Activated CD8-positive, alpha-beta T cell treated with anti-CD3 and anti-CD28 coated beads, Interleukin-2, amount 10 ng/mL, durations not matched to agents 7 days and 5 days (primary cell): ENCODE measurements at regions not wholly inside any gene's neighbourhood (a gene's known extent, or its start where the extent isn't known, plus 50 kb on each side); places are given as distances from the start of the nearest gene placed in this dataset.

Experiments used
- ATAC-seq: fragments of 150-1000 bp; cut with Tn5 transposase; one replicate; pipeline ENCODE4 v1.10.0; 2021; ENCODE audit warnings: moderate library complexity
- CTCF ChIA-PET: fragments of 350-600 bp; sonication (Branson Sonifier 250); formaldehyde crosslinking; loops from one replicate; lab custom pipeline; 2021; ENCODE audit warnings: antibody characterized with exemption; lab: Charles Lee
- POLR2A ChIA-PET: fragments of 350-600 bp; sonication (Branson Sonifier 250); formaldehyde crosslinking; loops from one replicate; lab custom pipeline; 2021; ENCODE audit warnings: antibody characterized with exemption; lab: Charles Lee
- DNase-seq: peaks from one replicate; pipeline ENCODE4 v3.0.0-alpha.2; 2020
- H3K27ac Mint-ChIP-seq: one replicate; pipeline ENCODE4 v1.8.0; 2021; ENCODE audit warnings: mild to moderate bottlenecking, mixed read lengths
- H3K27me3 Mint-ChIP-seq: one replicate; pipeline ENCODE4 v1.8.0; 2021; ENCODE audit warnings: low read depth, mixed read lengths
- H3K36me3 Mint-ChIP-seq: one replicate; pipeline ENCODE4 v1.8.0; 2021; ENCODE audit warnings: low read depth, mixed read lengths
- H3K4me1 Mint-ChIP-seq: one replicate; pipeline ENCODE4 v1.8.0; 2021; ENCODE audit warnings: low read depth, mixed read lengths
- H3K4me3 Mint-ChIP-seq: one replicate; pipeline ENCODE4 v1.8.0; 2021; ENCODE audit warnings: mild to moderate bottlenecking, mixed read lengths
- H3K9me3 Mint-ChIP-seq: one replicate; pipeline ENCODE4 v1.8.0; 2022; ENCODE audit warnings: mixed read lengths; ENCODE audit not compliant: insufficient read depth

DNA sequence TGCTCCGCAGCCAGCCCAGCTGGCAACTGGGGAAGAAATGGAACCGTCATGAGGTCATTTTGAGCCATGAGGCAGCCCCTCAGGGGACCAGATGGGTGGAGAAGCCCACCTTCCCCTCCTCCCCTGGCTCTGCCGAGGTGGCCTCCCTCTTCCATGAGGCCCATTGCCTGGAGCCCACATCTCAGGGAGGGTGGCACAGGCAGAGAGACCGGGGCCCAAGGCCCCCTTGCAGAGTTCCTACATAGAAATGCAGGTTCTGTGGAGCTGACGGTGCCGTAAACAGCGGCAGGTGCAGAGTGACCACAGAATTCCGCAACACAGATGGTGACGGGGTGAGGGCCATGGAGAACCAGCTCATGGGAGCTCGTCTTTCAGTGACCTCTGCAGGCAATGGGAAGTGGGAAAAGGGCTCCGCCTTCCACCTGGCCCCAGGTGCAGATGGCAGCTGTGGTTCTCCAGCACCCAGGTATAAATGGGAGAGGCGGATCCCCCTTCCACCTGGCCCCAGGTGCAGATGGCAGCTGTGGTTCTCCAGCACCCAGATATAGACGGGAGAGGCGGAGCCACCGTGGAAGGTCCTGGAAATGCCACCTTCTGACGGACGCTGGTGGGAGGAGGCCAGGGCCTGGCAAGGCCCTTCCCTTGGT is 765.4 kb downstream of the BRD1 start:
- CTCF ChIA-PET = no interaction called here
- Mint-ChIP-seq H3K27ac (no peak overlapping the region), H3K27me3 (no peaks in the 10 kb centered on the region)

DNA sequence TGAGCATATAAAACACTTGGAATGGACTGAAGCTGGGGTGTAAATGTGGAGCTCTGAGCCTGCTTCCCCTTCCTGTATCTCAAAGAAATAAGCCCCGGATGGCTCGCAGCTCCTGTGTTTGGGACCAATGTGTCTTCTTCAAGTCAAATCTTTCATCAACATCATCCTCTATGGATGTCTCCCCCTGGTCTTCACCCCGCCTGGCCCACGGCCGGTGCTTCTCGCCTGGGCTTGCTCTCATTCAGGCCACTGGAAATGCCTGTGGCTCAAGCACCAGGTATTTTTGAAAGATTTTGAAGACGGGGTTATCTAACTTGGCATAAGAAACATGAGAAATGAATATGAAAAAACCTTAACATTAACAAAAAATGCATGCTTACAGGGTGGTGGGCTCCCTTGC is 769.8 kb downstream of the BRD1 start:
- no peaks in the 10 kb centered on the region for H3K36me3 Mint-ChIP-seq
- POLR2A ChIA-PET = no interaction called here
- no peak overlapping the region for H3K27ac Mint-ChIP-seq
- CTCF ChIA-PET = no interaction called here
- no peaks in the 10 kb centered on the region for H3K27me3 Mint-ChIP-seq
- no peaks in the 10 kb centered on the region for H3K4me1 Mint-ChIP-seq
- no peak for ATAC-seq
- H3K9me3 Mint-ChIP-seq = no peaks in the 10 kb centered on the region
- no peak for DNase-seq
- H3K4me3 Mint-ChIP-seq = no peak overlapping the region

More for the DNA sequence above, 765.4 kb downstream of the BRD1 start:
- Mint-ChIP-seq H3K4me3 (no peak overlapping the region), H3K4me1 (no peaks in the 10 kb centered on the region), H3K36me3 (no peaks in the 10 kb centered on the region), H3K9me3 (no peaks in the 10 kb centered on the region)
- ATAC-seq (no peak), DNase-seq (no peak)
- POLR2A ChIA-PET = no interaction called here

DNA sequence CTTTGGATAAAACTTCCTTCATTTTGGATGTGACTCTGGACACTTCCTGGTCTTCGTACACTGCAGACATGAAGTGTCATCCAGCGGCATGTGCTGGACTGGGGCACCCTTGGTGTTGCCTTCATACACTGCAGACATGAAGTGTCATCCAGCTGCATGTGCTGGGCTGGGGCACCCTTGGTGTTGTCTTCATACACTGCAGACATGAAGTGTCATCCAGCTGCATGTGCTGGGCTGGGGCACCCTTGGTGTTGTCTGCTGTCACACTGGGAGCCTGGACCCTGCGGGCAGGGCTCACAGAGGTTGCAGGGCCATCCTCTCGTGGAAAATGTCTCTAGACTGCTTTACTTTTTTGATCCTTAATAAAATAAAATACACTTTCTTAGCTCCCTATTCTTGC is 771.4 kb downstream of the BRD1 start:
- ChIA-PET CTCF (no interaction called here), POLR2A (no interaction called here)
- H3K4me3 Mint-ChIP-seq = no peak overlapping the region
- H3K9me3 Mint-ChIP-seq = no peaks in the 10 kb centered on the region
- no peaks in the 10 kb centered on the region for H3K27me3 Mint-ChIP-seq
- H3K36me3 Mint-ChIP-seq = no peaks in the 10 kb centered on the region
- ATAC-seq = no peak
- no peaks in the 10 kb centered on the region for H3K4me1 Mint-ChIP-seq
- DNase-seq = no peak
- no peak overlapping the region for H3K27ac Mint-ChIP-seq

DNA sequence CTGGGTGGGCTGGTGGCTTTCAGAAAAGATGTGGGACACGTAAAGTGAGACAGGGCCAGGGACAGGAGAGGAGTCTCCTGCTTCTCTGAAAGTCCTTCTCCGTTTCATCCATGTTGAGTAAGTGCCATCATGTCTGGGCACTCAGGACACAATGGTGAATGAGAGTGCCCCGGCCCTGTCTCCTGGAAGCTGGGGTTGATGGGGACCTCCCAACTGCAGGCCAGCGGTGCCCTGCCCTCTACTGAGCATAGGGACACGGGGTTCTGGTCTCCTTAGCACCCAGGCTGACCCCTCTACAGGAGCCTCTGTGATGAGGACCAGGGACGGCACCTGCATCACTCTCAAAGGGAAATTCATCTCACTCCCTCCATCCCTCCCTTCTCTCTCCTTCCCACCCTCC is 772.3 kb downstream of the BRD1 start:
- DNase-seq (no peak), ATAC-seq (no peak)
- POLR2A ChIA-PET = no interaction called here
- Mint-ChIP-seq H3K4me3 (no peak overlapping the region), H3K9me3 (no peaks in the 10 kb centered on the region), H3K27me3 (no peaks in the 10 kb centered on the region), H3K36me3 (no peaks in the 10 kb centered on the region), H3K4me1 (no peaks in the 10 kb centered on the region), H3K27ac (no peak overlapping the region)
- CTCF ChIA-PET = no interaction called here

DNA sequence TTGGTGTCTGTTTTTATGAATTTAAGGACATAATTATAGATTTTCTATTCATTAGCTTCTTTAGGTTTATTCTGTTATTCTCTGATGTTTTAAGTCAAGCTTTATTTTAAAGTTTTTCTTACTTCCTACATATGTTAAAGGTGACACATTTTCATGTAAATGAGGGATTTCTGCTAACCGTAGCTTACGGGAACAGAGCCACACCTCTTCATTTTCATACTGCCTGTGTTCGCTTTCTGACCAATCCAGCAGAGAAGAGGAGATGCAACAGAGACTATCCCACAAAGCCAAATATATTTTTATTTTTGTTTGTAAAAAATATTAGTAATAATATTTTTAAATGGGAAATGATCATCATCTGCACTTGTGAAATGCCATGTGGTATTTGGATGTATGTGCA is 774.1 kb downstream of the BRD1 start:
- POLR2A ChIA-PET = no interaction called here
- Mint-ChIP-seq H3K4me3 (no peak overlapping the region), H3K36me3 (no peaks in the 10 kb centered on the region), H3K27me3 (no peaks in the 10 kb centered on the region), H3K27ac (no peak overlapping the region), H3K4me1 (no peaks in the 10 kb centered on the region), H3K9me3 (no peaks in the 10 kb centered on the region)
- ATAC-seq (no peak), DNase-seq (no peak)
- CTCF ChIA-PET = no interaction called here

DNA sequence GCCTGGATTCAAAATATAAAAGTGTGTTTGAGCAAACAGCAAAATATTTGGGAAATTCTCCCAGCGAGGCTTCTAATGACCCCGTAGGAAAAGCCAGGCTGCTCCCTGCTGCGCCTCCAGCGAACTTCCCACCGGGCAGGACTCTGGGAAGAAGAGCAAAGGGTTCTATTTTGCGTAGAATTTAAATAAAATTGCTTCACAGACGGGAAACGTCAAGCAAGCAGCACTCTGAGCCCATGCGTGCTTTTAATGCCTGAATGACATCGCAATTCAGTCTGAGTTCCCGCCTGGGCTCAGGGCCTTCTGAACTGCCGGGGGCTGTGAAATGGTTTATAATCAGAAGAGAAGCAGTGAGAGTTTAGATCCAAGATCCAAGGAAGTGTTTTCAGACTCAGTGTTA is 775.1 kb downstream of the BRD1 start:
- Mint-ChIP-seq H3K4me3 (peak overlapping the region; percentile 72), H3K4me1 (no peaks in the 10 kb centered on the region), H3K36me3 (no peaks in the 10 kb centered on the region), H3K27ac (peak overlapping the region; percentile 56), H3K9me3 (no peaks in the 10 kb centered on the region), H3K27me3 (no peaks in the 10 kb centered on the region)
- ATAC-seq = no peak
- CTCF ChIA-PET = no interaction called here
- no peak for DNase-seq
- POLR2A ChIA-PET = no interaction called here

DNA sequence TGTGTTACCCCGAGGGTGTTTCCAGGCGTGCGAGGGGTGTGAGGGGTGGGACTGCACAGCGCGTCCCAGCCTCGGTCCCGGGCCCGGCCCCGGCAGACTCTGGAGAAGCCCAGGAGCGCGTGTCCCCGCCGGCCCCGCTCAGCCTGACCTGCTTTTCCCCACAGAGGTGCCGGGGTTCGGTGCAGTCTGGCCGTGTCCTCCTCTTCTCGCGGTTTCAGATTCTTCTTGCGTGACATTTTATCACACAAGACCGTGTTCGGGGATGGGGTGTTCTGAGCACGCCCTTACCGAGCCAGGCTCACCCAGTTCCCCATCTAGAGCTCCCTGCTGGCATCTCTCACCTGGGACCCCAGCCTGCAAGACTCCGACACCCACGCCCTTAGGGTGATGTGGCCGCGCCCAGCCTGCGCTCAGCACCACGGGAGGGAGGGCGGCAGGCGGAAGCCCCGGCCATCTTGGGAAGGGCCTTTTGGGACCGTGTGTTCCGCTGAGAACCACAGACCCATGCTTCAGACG is 775.6 kb downstream of the BRD1 start:
- Mint-ChIP-seq H3K36me3 (no peaks in the 10 kb centered on the region), H3K4me3 (peak overlapping the region; percentile 72), H3K4me1 (no peaks in the 10 kb centered on the region), H3K27ac (peak overlapping the region; percentile 56), H3K9me3 (no peaks in the 10 kb centered on the region), H3K27me3 (no peaks in the 10 kb centered on the region)
- POLR2A ChIA-PET = no interaction called here
- CTCF ChIA-PET = no interaction called here
- DNase-seq = peak; percentile 41
- ATAC-seq = peak; percentile 88

DNA sequence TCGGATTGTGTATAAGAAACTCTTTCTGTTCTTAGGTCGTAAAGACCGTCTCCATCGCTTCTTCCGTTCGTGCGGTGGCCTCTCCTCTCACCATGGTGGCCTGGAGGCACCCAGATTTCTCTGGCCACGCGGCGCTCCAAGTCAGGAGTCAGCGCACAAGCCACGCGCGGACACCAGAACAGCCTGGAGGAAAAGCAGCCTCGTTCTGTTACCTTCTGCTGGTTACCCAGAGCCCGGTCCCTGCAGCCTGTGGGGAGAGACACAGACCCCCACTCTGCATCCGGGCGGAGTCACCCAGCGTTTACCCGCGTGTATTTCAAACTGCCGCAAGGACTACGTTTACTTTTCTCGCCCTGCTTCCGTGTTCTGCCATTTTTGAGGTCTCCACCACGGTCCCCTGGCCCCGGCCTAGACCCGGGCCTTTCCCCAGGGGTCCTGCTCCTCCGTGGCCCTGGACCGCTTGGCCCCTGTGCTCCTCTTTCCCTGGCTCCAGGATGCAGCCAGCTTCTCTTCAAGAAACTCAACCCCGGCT is 776.1 kb downstream of the BRD1 start:
- ChIA-PET POLR2A (no interaction called here), CTCF (no interaction called here)
- Mint-ChIP-seq H3K4me3 (peak overlapping the region; percentile 31), H3K4me1 (no peaks in the 10 kb centered on the region), H3K36me3 (no peaks in the 10 kb centered on the region), H3K27me3 (no peaks in the 10 kb centered on the region), H3K27ac (no peak overlapping the region), H3K9me3 (no peaks in the 10 kb centered on the region)
- DNase-seq (no peak), ATAC-seq (no peak)

DNA sequence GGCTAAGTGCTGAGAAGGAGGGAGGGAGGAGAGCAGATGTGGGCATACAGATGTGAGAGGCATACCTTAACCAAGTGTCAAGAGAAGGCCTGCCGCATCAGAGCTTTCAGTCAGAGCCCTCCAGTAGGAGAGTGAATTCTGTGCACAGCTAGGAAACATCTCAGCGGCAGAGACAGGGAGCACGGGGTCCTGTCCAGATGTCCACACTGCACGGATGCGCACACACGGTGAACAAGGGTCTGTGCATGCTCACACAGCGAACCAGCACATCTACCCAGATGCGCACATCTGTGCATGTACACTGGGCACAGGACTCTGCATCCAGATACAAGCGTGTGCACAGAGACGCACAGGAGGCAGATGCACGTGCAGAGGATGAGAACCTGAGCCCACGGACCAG is 778.0 kb downstream of the BRD1 start:
- H3K9me3 Mint-ChIP-seq = no peaks in the 10 kb centered on the region
- no peak overlapping the region for H3K4me3 Mint-ChIP-seq
- H3K36me3 Mint-ChIP-seq = no peaks in the 10 kb centered on the region
- ATAC-seq (no peak), DNase-seq (no peak)
- no peaks in the 10 kb centered on the region for H3K4me1 Mint-ChIP-seq
- H3K27me3 Mint-ChIP-seq = no peaks in the 10 kb centered on the region
- ChIA-PET CTCF (no interaction called here), POLR2A (no interaction called here)
- no peak overlapping the region for H3K27ac Mint-ChIP-seq

DNA sequence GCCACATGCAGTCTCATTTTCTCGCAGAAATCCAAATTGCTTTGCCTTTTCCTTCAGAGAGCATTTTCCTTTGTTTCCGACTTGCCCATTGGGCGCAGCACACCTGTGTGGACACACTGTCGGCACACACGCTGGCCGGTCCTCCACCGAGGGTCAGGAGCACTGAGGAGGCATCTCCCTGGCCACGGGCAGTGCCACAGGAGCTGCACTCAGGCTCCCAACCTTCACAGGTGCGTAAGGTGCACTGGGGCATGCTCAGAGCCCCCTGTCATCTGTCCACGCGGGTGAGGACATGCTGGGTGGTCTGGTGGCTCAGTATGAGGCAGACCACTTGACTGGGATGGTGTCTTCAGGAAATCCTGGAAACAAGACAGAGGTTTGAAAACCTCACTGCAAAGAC is 779.1 kb downstream of the BRD1 start:
- Mint-ChIP-seq H3K27me3 (no peaks in the 10 kb centered on the region), H3K4me3 (no peak overlapping the region), H3K27ac (no peak overlapping the region), H3K36me3 (no peaks in the 10 kb centered on the region), H3K9me3 (no peaks in the 10 kb centered on the region), H3K4me1 (no peaks in the 10 kb centered on the region)
- ChIA-PET CTCF (no interaction called here), POLR2A (no interaction called here)
- ATAC-seq = no peak
- DNase-seq = no peak

DNA sequence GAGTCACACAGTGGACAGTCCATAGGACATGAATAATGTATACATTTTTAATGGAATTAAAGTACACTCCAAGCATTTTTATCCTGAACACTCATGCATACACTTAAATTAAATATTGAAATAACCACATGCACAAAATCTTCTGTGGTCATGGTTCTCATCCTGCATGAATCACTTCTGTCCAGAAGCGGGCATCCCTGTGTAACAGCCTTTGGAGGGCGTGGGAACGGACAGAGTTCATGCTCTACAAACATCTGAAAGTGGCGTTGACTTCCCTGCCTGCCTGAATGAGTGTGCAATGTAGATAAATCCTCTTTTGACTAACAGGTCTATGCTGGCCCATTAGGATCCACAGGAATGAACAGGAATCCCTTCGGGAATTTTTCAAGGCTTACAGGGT is 780.2 kb downstream of the BRD1 start:
- POLR2A ChIA-PET = no interaction called here
- no peak overlapping the region for H3K27ac Mint-ChIP-seq
- DNase-seq (no peak), ATAC-seq (no peak)
- no peaks in the 10 kb centered on the region for H3K4me1 Mint-ChIP-seq
- CTCF ChIA-PET = no interaction called here
- no peaks in the 10 kb centered on the region for H3K27me3 Mint-ChIP-seq
- no peaks in the 10 kb centered on the region for H3K9me3 Mint-ChIP-seq
- no peak overlapping the region for H3K4me3 Mint-ChIP-seq
- H3K36me3 Mint-ChIP-seq = no peaks in the 10 kb centered on the region

DNA sequence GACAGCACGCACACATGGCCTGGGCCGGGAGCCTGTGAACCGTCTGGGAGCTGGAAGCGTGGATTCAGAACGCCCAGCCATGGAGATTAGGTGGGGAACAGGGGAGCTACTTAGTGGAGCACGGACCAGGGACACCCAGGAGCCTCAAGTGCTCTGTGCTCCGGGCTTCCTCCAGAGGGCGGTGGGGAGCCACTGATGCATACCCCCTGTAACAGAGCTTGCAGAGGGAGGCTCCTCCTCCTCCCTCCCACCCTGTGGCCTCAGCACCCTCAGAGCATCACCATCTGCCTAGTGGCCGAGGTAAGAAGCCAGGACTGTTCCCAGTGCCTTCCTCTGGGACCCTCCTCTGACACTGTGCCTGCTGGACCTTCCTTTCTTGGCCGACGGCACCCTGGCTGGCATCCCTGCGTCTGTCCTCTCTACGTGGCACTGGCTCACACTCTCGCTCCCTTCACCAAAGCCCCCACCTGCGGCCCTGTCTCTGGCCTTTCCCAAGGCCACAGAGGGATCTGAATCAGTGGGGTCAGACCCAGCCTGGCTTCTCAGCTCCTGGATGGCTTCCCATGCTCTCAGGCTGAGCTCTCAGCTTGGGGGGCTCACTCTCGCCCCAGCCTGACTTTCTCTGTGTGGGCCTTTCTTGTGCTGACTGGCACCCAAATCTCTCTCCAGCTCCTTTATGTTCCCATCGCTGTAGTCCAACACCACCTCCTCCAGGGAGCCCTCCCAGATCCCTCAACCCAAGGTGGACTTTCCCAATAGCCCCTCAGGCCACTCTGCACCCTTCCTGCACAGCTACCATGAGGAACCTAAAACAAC is 780.9 kb downstream of the BRD1 start:
- ChIA-PET POLR2A (no interaction called here), CTCF (interaction anchor here (1.2 to 2.0 kb wide), 2 partner anchors 259 to 677 kb away, joined by 4 to 14 read pairs; no protein-coding TSS in a partner anchor)
- H3K4me3 Mint-ChIP-seq = no peak overlapping the region
- peak; percentile 60 for ATAC-seq
- no peaks in the 10 kb centered on the region for H3K4me1 Mint-ChIP-seq
- H3K27ac Mint-ChIP-seq = no peak overlapping the region
- H3K9me3 Mint-ChIP-seq = no peaks in the 10 kb centered on the region
- H3K27me3 Mint-ChIP-seq = no peaks in the 10 kb centered on the region
- DNase-seq = peak; percentile 36
- H3K36me3 Mint-ChIP-seq = no peaks in the 10 kb centered on the region
